HCT116 (cell line): ENCODE measurements at regions not wholly inside any gene's neighbourhood (a gene's known extent, or its start where the extent isn't known, plus 50 kb on each side); places are given as distances from the start of the nearest gene placed in this dataset.

Experiments
- CTCF ChIP-seq, 3 experiments: fragments of 200-600 bp in 1 of 3; sonication (generic) in 1 of 3; IDR thresholded peaks in 2 of 3; conservative IDR thresholded peaks in 1 of 3; 2 replicates each; pipeline ENCODE4 v1.5.1; 2012 to 2017; ENCODE audit warnings: low read depth in 2 of 3, low read length in 2 of 3, antibody characterized with exemption in 1 of 3, borderline replicate concordance in 1 of 3, control low read depth in 1 of 3, mild to moderate bottlenecking in 1 of 3, mixed read lengths in 1 of 3, mixed run types in 1 of 3, moderate library complexity in 1 of 3; ENCODE audit not compliant: insufficient read depth in 1 of 3
- EZH2 ChIP-seq: fragments of 200-600 bp; sonication (generic); IDR thresholded peaks from 2 replicates; pipeline ENCODE4 v1.6.1; 2017; ENCODE audit warnings: antibody characterized with exemption, mixed run types
- REST ChIP-seq: IDR thresholded peaks from 2 replicates; pipeline ENCODE4 v1.6.1; 2012; ENCODE audit warnings: low read depth

- no peak for TF ChIP-seq CTCF (IDR thresholded peaks at IDR 0.05 in 2 of 3, conservative IDR thresholded peaks at IDR 0.05 in 1 of 3; ENCODE audit: borderline replicate concordance in 1 of 3, insufficient read depth in 1 of 3, low read depth in 2 of 3, low read length in 2 of 3)
- no peak for TF ChIP-seq EZH2
- TF ChIP-seq REST: no peak
These were observed 74.7 kb upstream of the PPP2R2D start for GRCh38 chr10:131825960-131826650.
